Trophoblast cell (in vitro differentiated cells and primary cell): ENCODE measurements at regions not wholly inside any gene's neighbourhood (a gene's known extent, or its start where the extent isn't known, plus 50 kb on each side); places are given as distances from the start of the nearest gene placed in this dataset.
A peak's percentile ranks its signal among the peaks of the same experiment; 100 is the strongest.

Source experiments
- DNase-seq, 2 donors: peaks; one replicate each; pipeline ENCODE4 v3.0.0-alpha.2; 2016
- H2AFZ ChIP-seq: 2 replicates; pipeline ENCODE4 v1.6.1; 2013; ENCODE audit warnings: low read length, moderate library complexity, mild to moderate bottlenecking; ENCODE audit not compliant: insufficient read depth, poor library complexity
- H2AK5ac ChIP-seq: 2 replicates; pipeline ENCODE4 v1.6.1; 2013; ENCODE audit warnings: mild to moderate bottlenecking, low read length
- H2BK120ac ChIP-seq: 2 replicates; pipeline ENCODE4 v1.6.1; 2013; ENCODE audit warnings: low read length, mild to moderate bottlenecking, moderate library complexity; ENCODE audit not compliant: insufficient read depth, poor library complexity
- H2BK12ac ChIP-seq: 2 replicates; pipeline ENCODE4 v1.6.1; 2013; ENCODE audit warnings: mild to moderate bottlenecking, low read length, moderate library complexity
- H2BK5ac ChIP-seq: 2 replicates; pipeline ENCODE4 v1.6.1; 2013; ENCODE audit warnings: low read length, low read depth, moderate library complexity, mild to moderate bottlenecking; ENCODE audit not compliant: poor library complexity
- H3K14ac ChIP-seq: 2 replicates; pipeline ENCODE4 v1.6.1; 2013; ENCODE audit warnings: mild to moderate bottlenecking, low read length
- H3K18ac ChIP-seq: 2 replicates; pipeline ENCODE4 v1.6.1; 2013; ENCODE audit warnings: mild to moderate bottlenecking, low read length
- H3K23ac ChIP-seq: 2 replicates; pipeline ENCODE4 v1.6.1; 2013; ENCODE audit warnings: low read length
- H3K27ac ChIP-seq: 2 replicates; pipeline ENCODE4 v1.5.1; 2013; ENCODE audit warnings: low read depth, mild to moderate bottlenecking, inconsistent platforms, low read length, moderate library complexity
- H3K27me3 ChIP-seq: 2 replicates; pipeline ENCODE4 v1.6.1; 2013; ENCODE audit warnings: inconsistent platforms, mild to moderate bottlenecking, low read length, moderate library complexity; ENCODE audit not compliant: insufficient read depth
- H3K36me3 ChIP-seq, 2 experiments: 1 replicate in 1 of 2; 2 replicates in 1 of 2; pipeline ENCODE4 v1.6.1; 2013; ENCODE audit warnings: low read length in 2 of 2, mild to moderate bottlenecking in 2 of 2, moderate library complexity in 1 of 2; ENCODE audit not compliant: insufficient read depth in 2 of 2, control insufficient read depth in 1 of 2
- H3K4ac ChIP-seq: 2 replicates; pipeline ENCODE4 v1.6.1; 2013; ENCODE audit warnings: low read depth, mild to moderate bottlenecking, low read length, moderate library complexity
- H3K4me1 ChIP-seq, 2 experiments: 1 replicate in 1 of 2; 2 replicates in 1 of 2; pipeline ENCODE4 v1.6.1; 2013; ENCODE audit warnings: low read length in 2 of 2, mild to moderate bottlenecking in 2 of 2, moderate library complexity in 1 of 2; ENCODE audit not compliant: insufficient read depth in 2 of 2, control insufficient read depth in 1 of 2
- H3K4me2 ChIP-seq: 2 replicates; pipeline ENCODE4 v1.6.1; 2013; ENCODE audit warnings: inconsistent platforms, mild to moderate bottlenecking, low read length, moderate library complexity
- H3K4me3 ChIP-seq: 2 replicates; pipeline ENCODE4 v1.5.1; 2013; ENCODE audit warnings: mild to moderate bottlenecking, low read depth, low read length, inconsistent platforms
- H3K79me1 ChIP-seq: one replicate; pipeline ENCODE4 v1.6.1; 2013; ENCODE audit warnings: low read length
- H3K79me2 ChIP-seq: 2 replicates; pipeline ENCODE4 v1.6.1; 2013; ENCODE audit warnings: low read length, mild to moderate bottlenecking; ENCODE audit not compliant: control insufficient read depth, insufficient read depth, poor library complexity
- H3K9ac ChIP-seq: 2 replicates; pipeline ENCODE4 v1.6.1; 2013; ENCODE audit warnings: mild to moderate bottlenecking, low read length
- H3K9me3 ChIP-seq: 2 replicates; pipeline ENCODE4 v1.6.1; 2013; ENCODE audit warnings: low read depth, mild to moderate bottlenecking, control low read depth, inconsistent platforms, low read length; ENCODE audit not compliant: insufficient read depth
- H4K12ac ChIP-seq: 2 replicates; pipeline ENCODE4 v1.6.1; 2013; ENCODE audit warnings: low read depth, mild to moderate bottlenecking, low read length, moderate library complexity
- H4K8ac ChIP-seq: 2 replicates; pipeline ENCODE4 v1.6.1; 2013; ENCODE audit warnings: low read depth, mild to moderate bottlenecking, low read length, moderate library complexity
- H4K91ac ChIP-seq: one replicate; pipeline ENCODE4 v1.6.1; 2013; ENCODE audit warnings: low read depth, mild to moderate bottlenecking, low read length, moderate library complexity
- WGBS: extraction: QIAGEN DNeasy Blood & Tissue Kit; methylation state at CpG from one replicate; pipeline ENCODE4 v1.1.7; 2013; ENCODE audit warnings: missing lambda C conversion rate; ENCODE audit not compliant: insufficient read length, insufficient coverage; ENCODE audit errors: extremely low coverage; 5-methylcytosine and 5-hydroxymethylcytosine counted together

GRCh38 chrX:49760290-49760890, 64.6 kb upstream of the PAGE1 start:
- Histone ChIP-seq H3K9ac (no peak overlapping the region), H3K79me2 (no peaks in the 10 kb centered on the region), H3K27ac (no peak overlapping the region), H2BK5ac (no peak overlapping the region), H4K91ac (no peak overlapping the region), H4K8ac (no peak overlapping the region), H2AK5ac (no peak overlapping the region), H2AFZ (no peak overlapping the region), H2BK120ac (no peak overlapping the region), H3K79me1 (no peaks in the 10 kb centered on the region), H3K23ac (no peak overlapping the region), H3K18ac (no peak overlapping the region), H3K4me2 (no peak overlapping the region), H3K4me3 (no peak overlapping the region), H3K4me1 (no peaks in the 10 kb centered on the region), H3K9me3 (no peaks in the 10 kb centered on the region), H3K4ac (no peak overlapping the region), H3K14ac (no peak overlapping the region), H4K12ac (no peak overlapping the region), H3K27me3 (no peaks in the 10 kb centered on the region), H2BK12ac (no peak overlapping the region), H3K36me3 (no peaks in the 10 kb centered on the region)
- no CpG with 5 or more reads among the region's 6 CpGs for WGBS
- no peak for DNase-seq

- no peaks in the 10 kb centered on the region for H3K79me2 ChIP-seq
- no peak overlapping the region for H3K14ac ChIP-seq
- H3K9ac ChIP-seq = no peak overlapping the region
- H3K4me2 ChIP-seq = no peak overlapping the region
- WGBS = no CpG with 5 or more reads among the region's 2 CpGs
- DNase-seq = no peak
- H3K4me1 ChIP-seq = no peaks in the 10 kb centered on the region
- H2BK12ac ChIP-seq = no peak overlapping the region
- H3K4me3 ChIP-seq = no peak overlapping the region
- H2AK5ac ChIP-seq = no peak overlapping the region
- no peaks in the 10 kb centered on the region for H3K79me1 ChIP-seq
- no peak overlapping the region for H3K27ac ChIP-seq
- no peak overlapping the region for H2BK120ac ChIP-seq
- no peak overlapping the region for H2AFZ ChIP-seq
- H4K91ac ChIP-seq = no peak overlapping the region
- H3K23ac ChIP-seq = no peak overlapping the region
- no peaks in the 10 kb centered on the region for H3K36me3 ChIP-seq
- no peaks in the 10 kb centered on the region for H3K27me3 ChIP-seq
- no peak overlapping the region for H3K4ac ChIP-seq
- H4K12ac ChIP-seq = no peak overlapping the region
- H2BK5ac ChIP-seq = no peak overlapping the region
- no peak overlapping the region for H3K18ac ChIP-seq
- H3K9me3 ChIP-seq = no peaks in the 10 kb centered on the region
- no peak overlapping the region for H4K8ac ChIP-seq
Measured at GRCh38 chrX:49756692-49757091, 60.9 kb upstream of the PAGE1 start.

DNA sequence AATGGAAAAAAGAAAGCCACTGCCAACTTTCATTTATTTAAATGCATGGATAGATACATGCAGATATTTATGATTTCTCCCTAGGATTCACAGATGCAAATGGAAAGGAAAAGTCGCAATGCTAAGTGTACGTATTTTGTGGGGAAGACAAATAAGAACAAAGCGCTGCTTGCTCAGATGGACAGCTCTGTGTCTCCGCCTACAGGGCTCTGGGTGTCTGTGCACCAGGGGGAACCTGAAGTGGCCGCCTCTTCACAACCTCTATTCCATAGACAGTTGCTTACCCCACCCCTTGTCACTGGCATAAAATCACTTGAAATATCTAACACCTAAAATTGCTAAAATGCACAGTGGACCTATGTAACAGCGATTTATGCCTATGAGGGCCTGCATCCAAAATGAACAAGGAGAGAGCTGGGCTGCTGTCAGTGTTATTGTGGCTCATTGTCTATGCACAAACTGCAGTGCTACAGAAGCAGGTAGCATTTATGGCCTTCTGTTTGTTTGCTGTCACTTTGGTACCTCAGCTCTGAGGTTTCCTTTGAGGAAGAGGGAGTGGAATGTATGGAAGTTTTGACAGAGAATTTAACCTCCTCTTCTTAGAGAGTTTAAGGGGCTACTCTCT, 58.6 kb upstream of the PAGE1 start:
- no peaks in the 10 kb centered on the region for H3K27me3 ChIP-seq
- H4K8ac ChIP-seq = no peak overlapping the region
- H2BK120ac ChIP-seq = no peak overlapping the region
- H3K4me2 ChIP-seq = no peak overlapping the region
- H3K27ac ChIP-seq = no peak overlapping the region
- H3K36me3 ChIP-seq = no peaks in the 10 kb centered on the region
- no peak overlapping the region for H2BK12ac ChIP-seq
- H2BK5ac ChIP-seq = no peak overlapping the region
- H4K12ac ChIP-seq = no peak overlapping the region
- WGBS = no CpG with 5 or more reads among the region's 6 CpGs
- no peak overlapping the region for H3K9ac ChIP-seq
- no peaks in the 10 kb centered on the region for H3K4me1 ChIP-seq
- H3K79me1 ChIP-seq = no peaks in the 10 kb centered on the region
- H3K4ac ChIP-seq = no peak overlapping the region
- H2AFZ ChIP-seq = no peak overlapping the region
- no peak overlapping the region for H4K91ac ChIP-seq
- H3K23ac ChIP-seq = no peak overlapping the region
- no peaks in the 10 kb centered on the region for H3K9me3 ChIP-seq
- no peak overlapping the region for H3K18ac ChIP-seq
- H3K4me3 ChIP-seq = no peak overlapping the region
- H3K79me2 ChIP-seq = no peaks in the 10 kb centered on the region
- peak in 1 of 2 donors; percentile 54 for DNase-seq
- H2AK5ac ChIP-seq = no peak overlapping the region
- no peak overlapping the region for H3K14ac ChIP-seq

GRCh38 chrX:49753691-49754090, 57.9 kb upstream of the PAGE1 start:
- Histone ChIP-seq H3K4me2 (no peak overlapping the region), H3K14ac (no peak overlapping the region), H3K27ac (no peak overlapping the region), H2BK12ac (no peak overlapping the region), H3K4me3 (no peak overlapping the region), H3K4ac (no peak overlapping the region), H3K23ac (no peak overlapping the region), H4K12ac (no peak overlapping the region), H3K27me3 (no peaks in the 10 kb centered on the region), H3K18ac (no peak overlapping the region), H3K9ac (no peak overlapping the region), H4K8ac (no peak overlapping the region), H2AFZ (no peak overlapping the region), H3K36me3 (no peaks in the 10 kb centered on the region), H2BK120ac (no peak overlapping the region), H3K79me1 (no peaks in the 10 kb centered on the region), H3K9me3 (no peaks in the 10 kb centered on the region), H2AK5ac (no peak overlapping the region), H3K4me1 (no peaks in the 10 kb centered on the region), H2BK5ac (no peak overlapping the region), H4K91ac (no peak overlapping the region), H3K79me2 (no peaks in the 10 kb centered on the region)
- no peak for DNase-seq
- no CpG with 5 or more reads among the region's 5 CpGs for WGBS
